K562 (cell line): ENCODE measurements at regions not wholly inside any gene's neighbourhood (a gene's known extent, or its start where the extent isn't known, plus 50 kb on each side); places are given as distances from the start of the nearest gene placed in this dataset.

Experiments used
- ATAC-seq: fragments of 200-7000 bp; cut with Tn5 transposase; 3 replicates; pipeline ENCODE4 v1.9.1; 2020; ENCODE audit warnings: moderate library complexity
- BruUV-seq: library from RNA; stranded (reverse); fragments of 400-500 nt; replicated peaks from 2 replicates; lab custom pipeline; 2021; lab: Mats Ljungman, UMichigan
- CTCF ChIA-PET: fragments of 300-600 bp; formaldehyde crosslinking; extraction: SDS; loops from one replicate; lab custom pipeline; 2021; ENCODE audit warnings: low intra/inter-chr PET ratio; lab: Yijun Ruan, JAX
- POLR2A ChIA-PET: fragments of 300-600, 350-650 bp; sonication (Branson Sonifier 250); formaldehyde crosslinking; extraction: SDS; loops from one replicate; lab custom pipeline; 2021; ENCODE audit warnings: antibody characterized with exemption, inconsistent platforms; lab: Yijun Ruan, JAX
- DNase-seq, 4 experiments: peaks; one replicate each; pipeline versions ENCODE4 v3.0.0 to v3.0.0-alpha.2; 2011 to 2018; ENCODE audit warnings: low spot score in 3 of 4, mixed read lengths in 3 of 4; ENCODE audit errors: extremely low read depth in 1 of 4
- FAIRE-seq: peaks from 2 replicates; lab custom pipeline; 2011; peaks lifted over from hg19 to GRCh38; lab: Jason Lieb, UNC
- H2AFZ ChIP-seq: 2 replicates; pipeline ENCODE4 v1.6.0; 2011; ENCODE audit warnings: low read depth, low read length, control low read depth, inconsistent platforms
- H3K27ac ChIP-seq: fragments of 200-600 bp; 3 replicates; pipeline ENCODE4 v1.8.0; 2011; ENCODE audit warnings: low read depth, mild to moderate bottlenecking, control low read depth, inconsistent platforms, low read length, moderate library complexity, mixed read lengths; ENCODE audit errors: extremely low read depth
- H3K27me3 ChIP-seq, 2 experiments: fragments of 300-600 bp in 1 of 2; 2 replicates in 1 of 2; 3 replicates in 1 of 2; pipeline versions ENCODE4 v1.6.0 to v1.8.0; 2011; ENCODE audit warnings: inconsistent platforms in 2 of 2, low read length in 2 of 2, mild to moderate bottlenecking in 1 of 2, mixed read lengths in 1 of 2, moderate library complexity in 1 of 2; ENCODE audit not compliant: control insufficient read depth in 2 of 2, insufficient read depth in 2 of 2
- H3K36me3 ChIP-seq: fragments of 300-600 bp; 3 replicates; pipeline ENCODE4 v1.8.0; 2011; ENCODE audit warnings: mild to moderate bottlenecking, low read length, inconsistent platforms; ENCODE audit not compliant: control insufficient read depth, insufficient read depth
- H3K4me1 ChIP-seq, 2 experiments: fragments of 200-600 bp in 1 of 2; replicated peaks in 1 of 2; 2 replicates in 1 of 2; 3 replicates in 1 of 2; pipeline versions ENCODE4 v1.5.1 to v1.8.0; 2011; ENCODE audit warnings: inconsistent platforms in 2 of 2, low read length in 2 of 2, mild to moderate bottlenecking in 1 of 2, mixed read lengths in 1 of 2, moderate library complexity in 1 of 2; ENCODE audit not compliant: control insufficient read depth in 2 of 2, insufficient read depth in 2 of 2
- H3K4me2 ChIP-seq: 2 replicates; pipeline ENCODE4 v1.6.1; 2011; ENCODE audit warnings: low read length, control low read depth, inconsistent platforms, mixed read lengths; ENCODE audit not compliant: insufficient read depth
- H3K4me3 ChIP-seq: fragments of 200-600 bp; sonication (generic), shearing (Covaris generic); 2 replicates; pipeline ENCODE4 v1.5.1; 2016; ENCODE audit warnings: control low read depth, inconsistent platforms
- H3K79me2 ChIP-seq: fragments of 200-600 bp; 3 replicates; pipeline ENCODE4 v1.8.0; 2011; ENCODE audit warnings: low read length, inconsistent platforms; ENCODE audit not compliant: control insufficient read depth, insufficient read depth
- H3K9ac ChIP-seq, 2 experiments: 2 replicates each; pipeline versions ENCODE4 v1.6.0 to v1.6.1; 2011; ENCODE audit warnings: low read depth in 2 of 2, low read length in 2 of 2, control low read depth in 1 of 2, inconsistent platforms in 1 of 2, mild to moderate bottlenecking in 1 of 2, mixed read lengths in 1 of 2; ENCODE audit not compliant: insufficient read depth in 1 of 2
- H3K9me1 ChIP-seq: one replicate; pipeline ENCODE4 v1.6.0; 2011; ENCODE audit warnings: inconsistent platforms, mild to moderate bottlenecking, low read length, moderate library complexity; ENCODE audit not compliant: control insufficient read depth, insufficient read depth
- H3K9me3 ChIP-seq: replicated peaks from 2 replicates; pipeline ENCODE4 v1.5.1; 2011; ENCODE audit warnings: low read depth, low read length, inconsistent platforms; ENCODE audit not compliant: control insufficient read depth, insufficient read depth
- H4K20me1 ChIP-seq: replicated peaks from 2 replicates; pipeline ENCODE4 v1.6.1; 2011; ENCODE audit warnings: low read length, inconsistent platforms, mixed read lengths; ENCODE audit not compliant: control insufficient read depth, insufficient read depth
- FOXP1 ChIP-seq: sonication (generic); formaldehyde crosslinking; IDR thresholded peaks from 2 replicates; pipeline ENCODE4 v1.8.0; 2022; ENCODE audit warnings: mild to moderate bottlenecking, missing genetic modification reagents
- FUS ChIP-seq: fragments of 200-400 bp; formaldehyde crosslinking; optimal IDR thresholded peaks from 2 replicates; pipeline ENCODE3; 2017; ENCODE audit warnings: low read depth, low read length
- RBM14 ChIP-seq: fragments of 200-400 bp; formaldehyde crosslinking; IDR thresholded peaks from 2 replicates; pipeline ENCODE4 v1.6.1; 2018; ENCODE audit warnings: low read depth, mild to moderate bottlenecking, low read length, moderate library complexity, borderline replicate concordance; ENCODE audit not compliant: insufficient read depth
- SNRNP70 ChIP-seq: fragments of 200-400 bp; formaldehyde crosslinking; optimal IDR thresholded peaks from 2 replicates; pipeline ENCODE3; 2017; ENCODE audit warnings: low read depth, low read length
- SUPT5H ChIP-seq: fragments of 450-650 bp; IDR thresholded peaks from 2 replicates; pipeline ENCODE4 v1.6.1; 2016
- USF2 ChIP-seq: sonication (generic); formaldehyde crosslinking; IDR thresholded peaks from 2 replicates; pipeline ENCODE4 v1.5.0; 2020; ENCODE audit warnings: missing genetic modification reagents
- ZNF316 ChIP-seq: fragments of 450-650 bp; IDR thresholded peaks from 2 replicates; pipeline ENCODE4 v1.6.1; 2016
- ZNF407 ChIP-seq: fragments of 450-650 bp; IDR thresholded peaks from 2 replicates; pipeline ENCODE4 v1.6.1; 2016; ENCODE audit warnings: low read depth
- WGBS: fragments of 100-300 bp; shearing (Covaris generic); methylation state at CpG from one replicate; pipeline ENCODE4 v1.1.6; 2016; ENCODE audit warnings: low coverage, mixed read lengths; ENCODE audit not compliant: insufficient coverage; ENCODE audit errors: missing lambda C conversion rate; 5-methylcytosine and 5-hydroxymethylcytosine counted together
- in situ Hi-C: fragments of 300-500 bp; cut with MboI; formaldehyde crosslinking; loops from 4 replicates; pipeline ENCODE4 v1.15.0; 2018; ENCODE audit warnings: inconsistent platforms, mixed read lengths
- intact Hi-C: fragments of 100-400 bp; cut with micrococcal nuclease; formaldehyde crosslinking; loops from 2 replicates; pipeline ENCODE4 v1.14.2; 2022

DNA sequence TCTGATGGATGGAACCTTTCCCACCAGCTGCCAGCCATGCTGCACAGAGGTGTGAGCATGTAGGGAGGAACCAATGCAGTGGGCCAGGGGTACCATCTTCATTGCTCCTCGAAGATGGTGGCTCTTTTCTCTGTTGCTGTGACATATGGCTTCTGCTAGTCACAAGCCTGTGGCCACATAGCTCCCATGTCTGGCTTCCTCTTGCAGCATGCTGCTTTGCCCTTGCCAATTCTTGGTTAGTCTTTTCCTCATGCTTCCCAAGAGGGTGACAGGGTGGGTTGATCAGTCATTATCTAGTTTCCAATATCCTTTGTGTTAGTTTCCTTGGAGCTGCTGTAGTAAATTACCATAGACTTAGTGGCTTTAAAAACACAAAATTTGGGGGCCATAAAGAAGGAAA lies 123.4 kb downstream of the ETS2 start:
- no peak overlapping the region for H3K4me3 ChIP-seq
- ATAC-seq (no peak), FAIRE-seq (no peak), DNase-seq (no peak)
- no peaks in the 10 kb centered on the region for H3K36me3 ChIP-seq
- H3K27me3 ChIP-seq, result peaks cover 29 to 42% of the 10 kb centered on the region in 2 experiments
- intact Hi-C loops, result loop anchor here (10.0 kb wide), 1 partner anchor 196 kb away; no protein-coding TSS in a partner anchor
- TF ChIP-seq USF2 (CRISPR knock-in tag), result no peak
- no peaks in the 10 kb centered on the region for H3K9me1 ChIP-seq
- ChIA-PET POLR2A (no interaction called here), CTCF (no interaction called here)
- 7% methylated on average over 1 of the region's 1 CpG for WGBS
- H2AFZ ChIP-seq, result no peak overlapping the region
- no peak overlapping the region for H3K4me2 ChIP-seq
- no peak overlapping the region for H3K9ac ChIP-seq
- no peaks in the 10 kb centered on the region for H3K9me3 ChIP-seq
- no TSS peak for BruUV-seq
- no peak overlapping the region for H3K27ac ChIP-seq
- in situ Hi-C loops, result no loop called here
- no peaks in the 10 kb centered on the region for H3K4me1 ChIP-seq
- H3K79me2 ChIP-seq, result no peaks in the 10 kb centered on the region
- H4K20me1 ChIP-seq, result peaks cover 6% of the 10 kb centered on the region; the same call in 1 of the 2 replicates

DNA sequence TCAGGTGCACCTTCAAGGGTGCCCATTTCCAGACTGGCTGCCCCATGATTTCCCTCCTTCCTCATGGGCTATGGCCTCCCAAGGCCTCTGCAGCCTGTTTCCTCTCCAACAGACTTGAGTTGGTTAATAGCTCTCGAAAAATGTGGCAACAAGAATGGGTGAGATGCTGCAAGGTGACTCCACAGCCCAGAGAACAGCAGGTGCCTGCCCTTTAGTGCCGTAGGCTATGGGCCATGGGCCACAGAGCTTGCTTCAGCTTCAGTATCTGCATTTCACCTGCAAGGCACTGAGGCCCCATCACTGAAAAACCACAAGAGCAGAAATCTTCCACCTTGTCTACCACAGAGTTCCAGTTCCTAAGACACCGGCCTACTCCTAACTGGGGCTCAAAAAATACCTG lies 122.0 kb downstream of the ETS2 start:
- FAIRE-seq, result no peak
- intact Hi-C loops (loop anchor here (10.0 kb wide), 1 partner anchor 197 kb away; no protein-coding TSS in a partner anchor), in situ Hi-C loops (no loop called here)
- Histone ChIP-seq H3K79me2 (no peaks in the 10 kb centered on the region), H3K4me1 (no peaks in the 10 kb centered on the region), H3K4me3 (no peak overlapping the region), H2AFZ (no peak overlapping the region), H3K27me3 (peaks cover 19 to 32% of the 10 kb centered on the region in 2 experiments), H3K9ac (no peak overlapping the region), H3K9me3 (no peaks in the 10 kb centered on the region), H3K36me3 (no peaks in the 10 kb centered on the region), H4K20me1 (no peaks in the 10 kb centered on the region), H3K27ac (no peak overlapping the region), H3K9me1 (no peaks in the 10 kb centered on the region), H3K4me2 (no peak overlapping the region)
- ChIA-PET CTCF (no interaction called here), POLR2A (interaction anchor here (0.7 to 1.5 kb wide), 3 partner anchors 9 to 18 kb away, joined by 3 read pairs; no protein-coding TSS in a partner anchor)
- DNase-seq, result no peak
- no peak for ATAC-seq
- BruUV-seq, result no TSS peak
- WGBS, result 0% methylated on average over 3 of the region's 3 CpGs
- TF ChIP-seq ZNF316, result no peak
- no peak for TF ChIP-seq SUPT5H
- no peak for TF ChIP-seq RBM14
- no peak for TF ChIP-seq SNRNP70
- TF ChIP-seq FUS, result no peak
- no peak for TF ChIP-seq ZNF407
- no peak for TF ChIP-seq FOXP1 (CRISPR knock-in tag)
